ENCODE measurements at regions not wholly inside any gene's neighbourhood (a gene's known extent, or its start where the extent isn't known, plus 50 kb on each side); places are given as distances from the start of the nearest gene placed in this dataset.
"Not testable (repeated sequence)": the region's sequence is repeated elsewhere in the genome, so short reads cannot be mapped to it uniquely, and the experiment has no call there.

DNA sequence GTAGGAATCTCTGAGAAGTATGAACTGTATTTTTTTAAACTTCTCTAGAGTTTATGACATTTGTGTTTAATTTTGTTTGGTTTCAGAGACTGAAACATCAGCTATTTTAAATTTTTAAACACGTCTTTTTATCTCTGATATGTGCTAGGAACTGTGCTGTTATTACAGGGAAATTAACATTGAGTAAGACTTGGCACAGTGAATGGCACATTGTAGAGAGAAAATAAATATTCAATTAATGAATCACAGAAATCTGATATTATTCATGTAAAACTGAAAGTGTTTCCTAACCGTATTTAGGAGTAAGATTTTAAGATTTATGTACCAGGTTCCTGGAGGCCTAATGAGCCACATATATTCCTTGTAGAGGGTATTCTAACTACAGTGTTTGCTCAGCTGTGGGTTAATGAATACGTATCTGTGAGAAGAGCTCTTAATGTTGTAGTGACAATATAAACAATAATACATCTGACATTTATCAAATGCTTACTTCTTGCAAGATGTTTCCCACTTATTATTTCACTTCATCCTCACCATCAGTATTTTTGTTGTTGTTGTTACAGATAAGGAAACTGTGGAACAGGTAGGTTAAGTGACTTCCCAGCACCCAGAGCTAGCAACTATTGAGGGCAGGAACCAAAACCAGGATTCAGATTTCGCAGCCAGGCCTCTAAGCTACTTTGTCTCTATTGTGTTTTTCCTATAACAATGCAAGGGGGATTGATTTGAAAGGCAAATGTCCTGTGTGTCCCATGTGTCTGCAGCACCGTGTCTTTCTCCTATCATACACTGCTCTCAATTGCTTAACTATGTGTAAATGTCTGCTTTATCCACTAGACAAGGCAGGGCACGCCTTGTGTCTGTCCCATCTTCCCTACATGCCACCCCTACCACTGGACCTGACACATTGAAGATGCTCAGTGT lies 121.1 kb upstream of the FAM9C start:
- peak; percentile 43 for DNase-seq (ENCODE audit: low read depth)
- no peak for TF ChIP-seq CTCF (conservative IDR thresholded peaks at IDR 0.05; ENCODE audit: control insufficient read depth, insufficient read depth, low read depth, low read length)
- H3K4me3 ChIP-seq (ENCODE audit: control insufficient read depth, low read depth, low read length): no peak overlapping the region

DNA sequence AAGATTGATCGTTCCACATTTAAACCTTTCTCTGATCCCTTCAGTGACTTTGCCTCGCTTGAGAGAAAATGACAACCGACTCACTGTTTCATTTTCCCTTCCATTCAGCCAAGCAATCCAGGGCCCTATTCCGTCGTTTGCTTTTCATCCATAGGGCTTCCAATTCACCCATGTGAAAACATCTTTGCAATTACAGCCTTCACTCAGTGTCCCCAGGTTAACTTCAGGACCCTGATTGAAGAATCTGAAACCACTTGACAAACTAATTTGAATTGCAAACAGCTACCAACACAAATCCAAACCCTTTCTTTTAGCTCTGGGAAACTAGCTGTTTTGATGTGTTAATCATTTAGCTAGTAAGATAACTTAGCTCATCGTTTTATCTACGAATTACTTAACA lies 120.2 kb upstream of the FAM9C start:
- no peak for DNase-seq (ENCODE audit: low read depth)
- no peak overlapping the region for H3K4me3 ChIP-seq (ENCODE audit: control insufficient read depth, low read depth, low read length)
- TF ChIP-seq CTCF (conservative IDR thresholded peaks at IDR 0.05; ENCODE audit: control insufficient read depth, insufficient read depth, low read depth, low read length): no peak

GRCh38 chrX:13162772-13163410 lies 118.5 kb upstream of the FAM9C start:
- H3K4me3 ChIP-seq (ENCODE audit: control insufficient read depth, low read depth, low read length): no peak overlapping the region
- TF ChIP-seq CTCF (conservative IDR thresholded peaks at IDR 0.05; ENCODE audit: control insufficient read depth, insufficient read depth, low read depth, low read length): no peak
- no peak for DNase-seq (ENCODE audit: low read depth)

DNA sequence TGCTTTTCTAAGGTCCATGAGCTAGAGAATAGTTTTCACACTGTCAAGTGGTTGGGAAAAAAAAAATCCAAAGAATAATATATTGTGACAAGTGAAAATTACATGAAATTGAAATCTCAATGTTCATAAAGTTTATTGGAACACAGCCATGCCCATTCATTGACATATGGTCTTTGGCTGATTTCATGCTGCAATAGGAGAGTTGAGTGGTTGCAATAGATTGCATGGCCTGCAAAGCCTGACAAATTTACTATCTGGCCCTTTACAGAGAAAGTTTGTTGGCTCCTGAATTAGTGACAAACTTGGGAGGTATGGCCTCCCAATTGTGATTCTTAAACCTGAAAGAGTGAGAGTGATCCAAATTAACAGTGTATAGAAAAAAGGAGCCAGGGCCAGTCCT lies 115.5 kb upstream of the FAM9C start:
- no peak overlapping the region for H3K4me3 ChIP-seq (ENCODE audit: control insufficient read depth, low read depth, low read length)
- DNase-seq (ENCODE audit: low read depth): no peak
- no peak for TF ChIP-seq CTCF (conservative IDR thresholded peaks at IDR 0.05; ENCODE audit: control insufficient read depth, insufficient read depth, low read depth, low read length)

- H3K4me3 ChIP-seq (ENCODE audit: control insufficient read depth, low read depth, low read length): no peak overlapping the region
- DNase-seq (ENCODE audit: low read depth): no peak
- no peak for TF ChIP-seq CTCF (conservative IDR thresholded peaks at IDR 0.05; ENCODE audit: control insufficient read depth, insufficient read depth, low read depth, low read length)
Measured at GRCh38 chrX:13158911-13159310, 114.5 kb upstream of the FAM9C start.

DNA sequence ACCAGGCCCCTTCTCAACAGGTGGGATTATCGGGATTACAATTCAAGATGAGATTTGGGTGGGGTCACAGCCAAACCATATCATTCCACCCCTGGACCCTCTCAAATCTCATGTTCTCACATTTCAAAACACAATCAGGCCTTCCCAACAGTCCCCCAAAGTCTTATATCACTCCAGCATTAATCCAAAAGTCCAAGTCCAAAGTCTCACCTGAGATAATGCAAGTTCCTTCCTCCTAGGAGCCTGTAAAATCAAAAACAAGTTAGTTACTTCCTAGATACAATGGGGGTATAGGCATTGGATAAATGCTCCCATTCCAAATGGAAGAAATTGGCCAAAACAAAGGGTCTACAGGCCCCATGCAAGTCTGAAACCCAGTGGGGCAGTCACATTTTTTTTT lies 111.1 kb upstream of the FAM9C start:
- not testable (repeated sequence) for DNase-seq (ENCODE audit: low read depth); H3K4me3 ChIP-seq (ENCODE audit: control insufficient read depth, low read depth, low read length)

DNA sequence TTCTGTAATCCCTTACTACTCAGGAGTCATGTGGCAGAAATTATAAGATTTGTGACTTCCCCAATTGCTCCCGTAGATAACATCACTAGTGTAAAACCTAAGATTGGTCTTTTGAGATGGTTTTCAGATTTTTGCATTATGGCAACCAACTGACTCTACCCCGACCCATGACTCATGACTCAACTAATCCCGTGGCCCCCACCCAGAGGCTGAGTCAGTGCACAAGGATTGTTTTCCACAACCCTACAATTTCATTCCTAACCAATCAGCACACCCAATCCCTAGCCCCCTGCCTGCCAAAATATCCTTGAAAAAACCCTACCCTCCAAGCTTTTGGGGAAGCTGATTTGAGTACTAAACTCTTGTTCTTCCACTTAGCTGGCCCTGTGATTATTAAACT lies 109.4 kb upstream of the FAM9C start:
- TF ChIP-seq CTCF (conservative IDR thresholded peaks at IDR 0.05; ENCODE audit: control insufficient read depth, insufficient read depth, low read depth, low read length): no peak
- H3K4me3 ChIP-seq (ENCODE audit: control insufficient read depth, low read depth, low read length): no peak overlapping the region
- DNase-seq (ENCODE audit: low read depth): peak; percentile 79

Data from fibroblast of mammary gland (primary cell).